Stimulated activated CD4-positive, alpha-beta T cell treated with anti-CD3 and anti-CD28 coated beads, TNF-alpha, amount 100 ng/mL, for 1 hour (primary cell): ENCODE measurements at regions not wholly inside any gene's neighbourhood (a gene's known extent, or its start where the extent isn't known, plus 50 kb on each side); places are given as distances from the start of the nearest gene placed in this dataset.
A peak's percentile ranks its signal among the peaks of the same experiment; 100 is the strongest.
"Not testable (repeated sequence)": the region's sequence is repeated elsewhere in the genome, so short reads cannot be mapped to it uniquely, and the experiment has no call there.

ENCODE experiments used
- DNase-seq, 3 donors: peaks; one replicate each; pipeline ENCODE4 v3.0.0-alpha.2; 2020; ENCODE audit warnings: low read depth in 3 of 3, low spot score in 1 of 3

DNA sequence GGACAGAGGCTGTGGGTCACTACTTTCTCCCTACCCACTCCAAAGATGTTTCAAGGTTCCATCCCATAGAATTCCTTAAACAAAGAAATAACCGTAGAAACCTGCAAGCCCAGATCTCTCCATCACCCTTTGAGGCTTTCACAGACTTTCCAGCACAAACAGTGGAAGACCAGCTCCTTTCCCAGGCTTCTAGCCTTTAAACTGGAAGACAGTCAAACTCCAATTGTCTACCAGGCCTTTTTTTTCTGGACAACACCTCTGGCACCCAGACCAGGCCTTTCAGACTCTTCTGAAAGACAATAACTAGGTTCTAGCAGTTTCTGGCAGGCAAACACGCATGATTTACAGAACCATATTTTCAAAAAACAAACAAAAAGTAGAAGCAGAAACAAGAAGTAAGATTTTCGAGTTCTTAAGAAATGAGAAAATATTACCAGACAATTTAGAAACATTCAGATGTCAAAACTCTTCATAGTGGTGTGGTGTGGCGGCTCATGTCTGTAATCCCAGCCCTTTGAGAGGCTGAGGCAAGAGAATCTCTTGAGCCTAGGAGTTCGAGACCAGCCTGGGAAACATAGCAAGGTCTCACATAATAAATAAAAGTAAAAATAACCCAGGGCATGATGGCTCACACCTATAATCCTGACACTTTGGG is 73.0 kb upstream of the EPCAM start:
- no peak for DNase-seq

DNA sequence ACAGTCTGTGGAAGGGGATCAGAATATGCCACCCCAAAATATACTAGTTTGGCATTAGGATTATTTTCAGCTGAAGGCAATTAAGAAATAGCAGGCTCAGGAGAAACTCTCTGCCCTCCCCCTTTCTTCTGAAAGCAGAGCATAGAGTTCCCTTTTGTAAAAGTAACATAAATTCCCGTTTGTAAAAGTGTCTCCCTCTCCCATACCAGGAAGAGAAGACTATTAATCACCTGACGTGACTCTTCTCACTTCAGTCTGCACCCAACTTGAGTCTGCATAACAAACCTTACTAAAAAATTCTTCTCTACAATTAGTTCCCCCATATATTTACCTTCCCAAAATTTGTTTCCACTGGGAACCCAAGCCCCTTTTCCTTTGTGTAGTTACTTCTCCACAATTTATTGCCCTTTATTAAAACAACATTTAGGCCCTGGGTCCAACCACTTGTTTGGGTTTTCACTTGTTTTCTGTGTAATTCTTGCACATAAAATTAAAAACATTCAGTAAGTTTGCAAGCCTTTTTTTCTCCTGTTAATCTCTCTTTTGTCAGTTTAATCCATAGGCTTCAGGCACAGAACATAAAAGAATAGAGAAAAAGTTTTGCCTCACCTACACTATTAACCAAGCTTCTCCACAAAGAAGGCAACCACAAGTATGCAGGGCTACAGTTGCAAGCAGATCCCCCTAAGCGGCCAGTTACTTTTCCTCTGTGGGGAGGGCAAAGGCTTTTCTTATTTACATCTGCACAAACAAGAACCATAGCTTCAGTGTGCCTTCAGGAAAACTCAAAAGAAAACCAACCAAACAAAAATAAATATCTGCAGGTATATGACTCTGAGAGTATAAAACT is 73.8 kb upstream of the EPCAM start:
- DNase-seq, result no peak

DNA sequence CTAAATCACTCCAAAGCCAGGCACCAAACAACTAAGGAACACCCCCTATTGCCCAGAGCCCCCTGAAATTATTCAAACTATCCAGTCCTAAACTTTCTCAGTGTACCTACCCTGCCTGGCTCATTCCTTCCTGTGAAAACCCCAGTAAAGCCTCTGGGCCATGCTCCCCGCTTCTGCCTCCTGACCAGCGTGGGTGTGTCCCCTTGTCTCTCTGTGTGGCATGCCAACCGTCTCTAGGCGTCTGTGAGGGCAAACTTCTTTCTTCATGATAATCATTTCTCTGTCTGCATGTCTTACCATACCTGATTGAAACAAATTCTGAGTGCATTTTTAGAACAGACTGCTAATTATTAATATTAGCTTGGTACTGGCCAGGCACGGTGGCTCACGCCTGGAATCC is 75.1 kb upstream of the EPCAM start:
- DNase-seq, result no peak

DNA sequence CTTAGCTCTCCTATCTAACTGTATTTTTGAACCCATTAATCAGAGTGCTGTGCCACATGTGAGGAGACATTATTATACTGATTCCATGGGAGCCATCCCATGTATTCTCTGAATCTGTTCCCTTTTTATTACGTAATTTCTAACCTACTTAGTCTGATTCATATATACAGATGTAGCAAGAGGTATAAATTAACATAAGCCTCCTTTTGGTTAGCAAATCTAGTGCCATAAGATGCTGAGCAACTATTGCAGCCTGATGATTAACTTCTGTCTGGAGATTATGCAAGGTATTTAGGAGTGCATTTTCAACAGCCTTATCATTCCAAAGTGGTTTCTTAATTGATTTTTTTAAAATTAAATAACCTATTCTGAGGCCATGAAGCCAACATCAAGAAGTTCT is 80.2 kb upstream of the EPCAM start:
- DNase-seq, result no peak

DNA sequence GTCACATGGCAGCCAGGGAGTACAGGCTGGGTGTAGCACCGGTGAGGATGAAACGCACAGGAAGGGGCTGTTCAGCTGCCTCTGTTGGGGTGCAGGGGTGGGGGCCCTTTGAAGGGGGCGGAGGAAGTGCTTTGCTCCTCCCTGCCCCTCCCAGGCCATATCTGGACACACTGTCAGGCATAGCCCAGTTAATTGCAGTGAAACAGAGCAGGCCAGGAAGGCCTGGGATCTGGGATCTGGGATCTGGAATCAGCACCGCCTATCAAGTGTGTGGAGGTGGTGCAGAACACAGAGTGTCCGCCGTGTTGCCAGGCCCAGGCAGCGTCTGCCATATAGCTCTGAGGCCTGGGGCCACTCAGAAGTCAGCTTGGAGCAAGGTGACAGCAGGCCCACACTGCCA is 85.5 kb upstream of the EPCAM start:
- no peak for DNase-seq

DNA sequence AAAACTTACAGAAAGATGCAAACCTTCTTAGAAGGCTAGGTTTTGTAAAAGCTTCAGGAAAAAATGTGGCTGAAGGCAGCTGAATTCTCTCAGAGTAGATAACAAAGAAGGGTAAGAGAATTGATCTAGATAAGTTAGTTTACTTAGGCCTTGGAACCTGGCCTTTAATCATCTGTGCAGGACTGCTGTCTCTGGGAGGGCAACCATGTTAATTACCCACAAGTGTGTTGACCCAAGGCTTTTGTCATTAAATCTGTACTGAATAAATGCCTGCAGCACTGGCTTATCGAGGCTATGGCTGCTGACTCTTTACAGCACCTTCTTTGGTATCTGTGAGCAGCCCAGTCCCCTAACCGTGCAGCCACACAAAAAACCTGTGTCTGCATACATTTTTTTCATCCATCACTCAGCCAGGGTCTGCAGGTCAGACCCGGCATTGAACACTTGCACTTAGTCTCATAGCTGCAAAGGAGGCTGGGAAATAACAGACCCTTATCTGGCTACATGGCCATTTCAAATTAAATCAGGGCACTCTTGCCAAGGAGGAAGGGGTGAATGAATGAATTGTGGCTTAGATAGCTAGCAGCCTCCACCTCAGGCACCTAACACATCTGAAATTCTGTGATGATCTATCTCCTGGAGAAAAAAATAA is 86.4 kb upstream of the EPCAM start:
- DNase-seq, result no peak

DNA sequence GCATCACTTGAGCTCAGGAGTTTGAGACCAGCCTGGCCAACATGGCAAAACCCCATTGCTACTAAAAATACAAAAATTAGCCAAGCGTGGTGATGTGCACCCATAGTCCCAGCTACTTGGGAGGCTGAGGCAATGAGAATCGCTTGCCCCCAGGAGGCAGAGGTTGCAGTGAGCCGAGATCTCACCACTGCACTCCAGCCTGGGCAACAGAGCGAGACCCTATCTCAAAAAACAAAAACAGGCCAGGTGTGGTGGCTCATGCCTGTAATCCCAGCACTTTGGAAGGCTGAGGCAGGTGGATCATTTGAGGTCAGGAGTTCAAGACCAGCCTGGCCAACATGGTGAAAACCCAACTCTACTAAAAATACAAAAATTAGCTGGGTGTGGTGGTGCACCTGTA is 89.6 kb upstream of the EPCAM start:
- DNase-seq, result not testable (repeated sequence)

DNA sequence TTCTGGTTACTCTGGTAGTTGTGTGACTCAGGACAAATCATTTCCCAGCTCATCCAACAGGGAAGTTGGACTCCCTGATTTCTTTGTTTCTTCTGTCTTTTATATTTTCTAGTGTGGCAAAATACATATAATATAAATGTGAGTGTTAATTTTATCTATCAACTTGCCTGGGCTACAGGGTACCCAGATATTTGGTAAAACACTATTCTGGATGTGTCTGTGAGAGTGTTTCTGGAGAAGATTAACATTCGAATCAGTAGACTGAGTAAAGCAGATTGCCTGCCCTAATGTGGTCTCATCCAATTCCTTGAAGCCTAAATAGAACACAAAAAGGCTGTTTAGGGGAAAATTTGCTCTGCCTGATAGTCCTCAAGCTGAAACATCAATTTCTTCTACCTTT is 91.1 kb upstream of the EPCAM start:
- DNase-seq, result no peak

DNA sequence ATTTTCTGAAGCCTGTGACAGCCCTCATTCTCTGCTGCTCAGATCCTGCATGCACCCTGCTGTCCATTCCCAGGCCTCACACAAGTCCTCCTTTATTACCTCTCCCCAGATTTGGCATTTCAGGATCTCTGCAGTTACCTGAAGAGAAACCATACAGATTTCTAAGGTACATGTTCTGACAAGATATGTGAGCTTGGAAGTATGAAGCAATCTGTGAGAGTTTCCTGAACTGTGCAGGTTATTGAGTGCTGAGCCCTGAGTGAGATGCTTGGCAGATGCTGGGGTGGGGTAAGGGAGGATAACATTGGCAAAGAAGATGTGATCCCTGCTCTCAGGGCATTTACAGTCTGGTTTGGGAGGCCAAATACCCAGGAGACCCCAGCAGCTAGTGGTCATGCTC is 91.9 kb upstream of the EPCAM start:
- DNase-seq, result no peak

DNA sequence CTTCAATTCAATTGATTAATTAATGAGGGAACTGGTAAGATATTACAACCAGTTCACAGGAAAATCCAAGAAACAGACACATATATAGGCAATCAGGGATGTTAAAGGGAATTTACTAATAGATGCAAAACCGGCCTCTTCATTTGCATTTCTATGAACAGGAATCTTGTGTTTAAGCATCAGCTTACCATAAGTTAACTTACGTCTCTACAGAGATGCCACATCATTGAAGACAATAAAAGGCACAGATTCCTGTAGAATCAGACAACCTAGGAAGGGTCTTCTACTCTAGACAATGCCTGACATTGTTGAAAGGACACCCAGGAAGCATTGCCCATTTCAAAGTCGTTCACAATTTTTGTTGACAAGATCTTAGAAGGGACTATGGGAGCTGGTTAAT is 93.0 kb upstream of the EPCAM start:
- no peak for DNase-seq

DNA sequence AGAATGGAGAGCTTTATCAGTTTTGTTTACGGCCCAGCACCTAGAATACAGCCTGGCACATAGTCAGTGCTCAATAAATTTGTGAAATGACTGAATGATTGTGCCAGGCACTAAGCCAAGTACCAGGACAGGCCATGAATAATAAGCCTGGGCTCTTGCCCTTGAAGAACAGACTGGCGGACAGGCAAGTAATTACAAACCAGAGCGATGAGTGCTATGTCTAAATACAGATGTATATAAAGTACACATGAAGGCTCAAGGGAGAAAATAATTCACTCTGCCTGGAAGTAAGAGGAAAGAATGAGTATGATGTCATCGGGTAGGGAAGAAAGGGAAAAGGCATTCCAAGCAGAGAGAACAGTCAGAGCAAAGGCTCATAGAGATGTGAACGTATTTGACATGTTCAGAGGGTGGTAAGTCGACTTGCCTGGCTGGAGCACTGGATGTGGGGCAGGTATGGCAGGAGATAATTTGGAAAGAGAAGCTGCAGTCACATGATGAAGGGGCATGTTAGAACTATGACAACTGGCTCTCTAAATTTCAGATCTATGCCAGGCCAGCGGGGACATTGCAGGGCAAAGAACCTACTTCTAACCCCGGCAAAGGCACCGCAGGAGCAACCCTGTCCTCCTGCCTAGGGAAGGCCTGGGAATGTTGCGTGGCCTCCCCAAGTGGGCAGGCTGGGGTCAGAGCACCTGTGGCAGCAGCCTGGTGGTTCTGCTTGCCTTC is 94.9 kb upstream of the EPCAM start:
- no peak for DNase-seq

DNA sequence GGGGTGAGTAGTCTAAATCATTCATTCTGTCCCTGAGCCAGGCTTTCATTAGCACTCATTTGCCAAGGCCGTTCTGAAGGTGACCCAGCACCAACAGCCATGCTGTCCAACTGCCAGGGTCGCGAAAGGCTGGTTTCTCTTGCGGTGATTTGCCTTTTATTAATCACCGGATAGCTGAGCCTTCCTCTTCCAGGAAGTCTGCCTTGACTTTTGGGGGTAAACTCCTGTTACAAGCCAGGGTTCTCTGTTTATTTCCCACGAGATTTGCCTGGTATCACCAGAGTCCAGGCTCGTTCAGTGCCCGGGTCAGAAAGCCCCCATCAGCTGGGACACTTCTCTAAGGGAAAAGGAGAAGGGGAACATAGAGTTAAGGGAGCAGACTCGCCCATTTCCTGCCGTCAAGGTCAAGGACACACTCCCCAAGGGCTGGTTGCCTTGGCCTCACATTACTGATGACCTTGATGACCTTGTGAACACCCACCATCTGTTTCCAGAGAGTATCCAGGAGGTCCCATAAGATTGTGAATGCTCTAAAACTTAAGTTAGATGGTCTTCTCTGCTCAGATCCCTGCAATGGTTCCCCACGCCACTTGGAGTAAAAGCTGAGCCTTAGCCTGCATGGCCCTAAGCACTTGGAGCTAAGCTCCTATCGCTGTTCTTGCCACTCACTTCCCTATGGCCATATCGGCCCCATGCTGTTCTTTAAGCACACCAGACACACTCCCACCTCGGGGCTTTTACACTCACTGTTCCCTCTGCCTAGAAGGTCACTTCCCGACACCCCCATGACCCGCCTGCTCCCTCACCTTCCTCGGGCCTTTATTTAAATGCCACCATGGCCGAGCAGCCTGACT is 96.0 kb upstream of the EPCAM start:
- no peak for DNase-seq

DNA sequence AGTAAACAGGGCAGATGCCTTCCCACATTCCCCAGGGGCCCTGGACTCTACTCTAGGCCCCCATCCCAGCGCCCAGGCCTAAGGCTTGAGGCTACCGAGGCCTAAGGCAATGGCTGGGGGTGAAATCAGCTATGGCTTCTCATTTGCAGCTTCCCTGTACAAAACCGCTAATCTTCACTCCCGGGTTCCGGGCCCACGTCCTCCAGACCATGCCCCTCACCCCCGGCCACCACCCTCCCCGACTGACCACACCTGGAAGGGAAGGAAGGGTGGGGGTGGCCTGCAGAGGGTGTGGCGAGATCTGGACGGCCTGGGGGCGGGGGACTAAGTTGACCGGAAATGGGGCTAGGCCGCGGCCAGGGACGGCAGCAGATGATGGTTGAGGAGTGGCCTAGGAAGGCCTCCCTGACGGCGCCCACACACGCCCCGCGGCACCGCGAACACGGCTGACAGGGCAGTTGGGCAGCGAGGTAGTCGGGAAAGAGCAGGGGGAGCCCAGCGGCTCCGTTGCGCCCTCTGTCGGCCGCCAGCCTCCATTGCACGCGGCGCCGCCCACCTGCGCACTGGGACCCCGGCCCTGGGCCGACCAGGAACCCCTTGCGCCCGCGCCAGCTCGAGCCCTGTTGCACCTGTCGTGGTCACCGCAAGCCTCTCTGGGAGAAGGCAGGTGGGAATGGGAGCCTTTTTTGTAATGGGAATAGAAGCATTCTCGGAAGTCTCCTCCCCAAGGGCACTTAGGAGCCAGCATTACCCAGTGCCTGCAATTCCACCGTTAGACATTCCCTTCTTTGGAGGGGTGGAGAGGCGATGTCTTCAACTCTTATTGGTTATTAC is 95.9 kb upstream of the CALM2 start:
- peak; percentile 2 to 47 (median 21) for DNase-seq

DNA sequence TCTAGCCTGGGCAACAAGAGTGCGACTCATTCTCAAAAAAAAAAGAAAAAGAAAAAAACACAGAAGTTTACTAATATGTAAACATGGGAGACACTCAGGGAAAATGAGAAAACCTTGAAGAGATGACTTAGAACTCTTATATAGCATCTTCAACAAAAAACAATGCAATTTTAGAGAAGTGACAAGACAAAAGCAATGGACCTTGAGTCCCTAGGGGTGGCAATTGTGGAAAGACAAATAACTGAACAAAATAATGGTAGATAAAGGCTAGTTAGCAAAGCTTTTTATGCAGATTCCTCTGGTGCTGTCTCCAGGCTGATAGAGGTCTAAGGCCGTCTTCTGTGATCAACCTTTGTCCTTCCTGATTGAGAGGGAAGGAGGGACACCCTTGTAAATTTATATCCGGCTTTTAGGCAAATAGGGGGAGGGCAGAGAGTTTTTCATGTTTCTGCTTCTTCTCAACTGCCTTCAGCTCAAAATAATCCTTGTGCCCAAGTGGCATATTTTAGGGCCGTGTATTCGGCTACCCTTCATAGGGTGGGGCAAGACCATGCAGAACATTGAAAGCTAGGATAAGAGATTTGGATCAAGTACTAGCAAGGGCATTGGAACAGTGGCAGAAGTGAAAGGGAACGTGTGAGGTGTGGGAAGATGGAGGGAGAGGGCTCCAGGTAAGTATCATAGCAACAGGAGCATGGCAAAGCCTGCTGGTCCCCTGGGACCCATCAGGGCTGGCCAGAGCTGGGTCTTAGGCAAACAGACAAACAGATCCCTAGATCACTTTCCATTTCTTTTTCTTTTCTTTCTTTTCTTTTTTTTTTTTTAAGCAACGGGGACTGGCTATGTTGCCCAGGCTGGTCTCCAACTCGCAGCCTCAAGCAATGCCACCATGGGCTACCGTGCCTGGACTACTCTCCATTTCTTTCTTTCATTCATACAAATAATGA is 95.0 kb upstream of the CALM2 start:
- no peak for DNase-seq

DNA sequence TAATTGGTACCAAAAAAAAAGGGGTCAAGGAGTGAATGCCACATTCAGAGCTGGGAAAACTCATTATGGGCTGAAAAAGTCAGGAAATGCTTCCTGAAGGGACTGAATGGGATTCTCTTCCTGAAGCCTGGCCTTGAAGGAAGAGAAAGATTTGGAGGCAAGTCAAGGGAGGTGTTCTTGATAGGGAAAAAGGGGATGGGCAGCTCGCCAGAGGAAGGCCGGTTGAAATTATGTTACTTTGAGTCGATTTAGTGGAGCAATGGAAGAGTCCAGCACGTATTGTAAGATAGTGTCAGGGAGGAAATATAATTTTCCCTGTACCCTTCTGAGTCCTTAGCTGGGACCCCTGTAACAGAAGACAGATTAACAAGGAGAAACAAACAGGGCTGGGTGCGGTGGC is 94.1 kb upstream of the CALM2 start:
- no peak for DNase-seq

DNA sequence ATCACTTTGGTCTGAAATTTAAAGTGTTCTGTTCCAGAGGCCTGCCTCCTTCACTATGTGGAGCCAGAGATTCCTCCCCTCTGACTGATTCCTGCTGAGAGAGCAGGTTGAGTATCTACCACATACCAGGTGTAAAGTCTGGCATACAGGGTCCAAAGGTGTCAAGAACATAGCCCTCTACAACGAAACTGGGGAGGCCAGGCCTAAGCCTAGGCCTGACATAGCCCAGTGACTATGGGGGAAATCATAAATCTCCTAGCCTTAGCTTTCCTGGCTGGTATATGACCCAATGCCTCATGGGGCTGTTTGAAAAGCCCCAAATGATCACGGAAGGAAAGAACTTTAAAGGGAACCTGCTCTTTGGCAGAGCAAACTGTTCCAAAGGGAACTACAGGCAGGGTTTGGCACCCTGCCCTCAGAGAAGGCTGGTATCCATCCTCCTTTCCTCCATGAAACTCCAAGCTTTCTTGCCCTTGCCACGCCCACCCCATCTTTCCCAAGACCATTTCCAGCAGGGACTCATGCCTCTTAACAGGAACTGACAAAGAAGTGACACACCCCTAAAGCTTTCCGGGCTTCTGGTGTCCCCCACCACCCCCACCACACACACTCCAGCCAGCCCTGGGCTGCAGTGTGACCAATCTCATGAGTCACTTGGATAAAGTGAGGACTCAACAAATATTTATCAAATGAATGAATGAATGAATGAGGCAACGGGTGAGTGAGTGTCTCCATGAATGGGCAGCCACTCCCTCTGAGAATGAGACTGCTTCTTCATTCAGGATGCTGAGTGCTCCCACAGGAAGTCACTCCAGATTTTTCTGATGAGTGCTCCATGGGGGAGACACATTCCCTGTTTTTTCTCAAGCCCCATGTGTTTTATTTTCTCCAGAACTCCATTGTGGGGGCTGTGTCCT is 93.3 kb upstream of the CALM2 start:
- no peak for DNase-seq

DNA sequence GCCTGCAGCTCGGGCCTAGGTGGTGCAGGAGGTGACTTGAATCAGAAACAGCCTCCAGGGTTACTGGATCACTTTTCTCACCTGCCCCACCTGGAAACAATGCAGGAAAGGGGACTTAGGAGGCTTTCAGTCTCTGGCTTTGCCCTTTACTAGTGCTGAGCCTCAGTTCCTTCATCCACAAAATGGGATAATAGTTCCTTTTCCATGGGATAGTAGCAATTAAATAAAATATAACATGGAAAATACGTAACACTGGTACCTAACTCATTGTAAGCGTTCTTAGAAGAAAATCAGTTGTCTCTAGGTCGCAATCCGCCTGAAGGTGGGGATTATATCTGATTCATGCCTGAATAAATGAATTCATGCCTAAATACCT is 91.4 kb upstream of the CALM2 start:
- DNase-seq, result no peak
